ENCODE measurements at regions not wholly inside any gene's neighbourhood (a gene's known extent, or its start where the extent isn't known, plus 50 kb on each side); places are given as distances from the start of the nearest gene placed in this dataset.

GRCh38 chr4:178296669-178297068 lies 854.4 kb upstream of the AGA start:
- no peak for TF ChIP-seq GATA1 (IDR thresholded peaks at IDR 0.05; ENCODE audit: low read depth, low read length)
- TF ChIP-seq POLR2A (IDR thresholded peaks at IDR 0.05; ENCODE audit: low read length), result no peak
- DNase-seq, result no peak

GRCh38 chr4:178306565-178306964 lies 864.3 kb upstream of the AGA start:
- no peak for DNase-seq
- TF ChIP-seq POLR2A (IDR thresholded peaks at IDR 0.05; ENCODE audit: low read length), result no peak
- no peak for TF ChIP-seq GATA1 (IDR thresholded peaks at IDR 0.05; ENCODE audit: low read depth, low read length)

- DNase-seq, result no peak
- TF ChIP-seq POLR2A (IDR thresholded peaks at IDR 0.05; ENCODE audit: low read length) (no peak), GATA1 (IDR thresholded peaks at IDR 0.05; ENCODE audit: low read depth, low read length) (no peak)
Measured at GRCh38 chr4:178309890-178310289, 867.7 kb upstream of the AGA start.

GRCh38 chr4:178311997-178312396 lies 869.8 kb upstream of the AGA start:
- TF ChIP-seq GATA1 (IDR thresholded peaks at IDR 0.05; ENCODE audit: low read depth, low read length) (no peak), POLR2A (IDR thresholded peaks at IDR 0.05; ENCODE audit: low read length) (no peak)
- no peak for DNase-seq

GRCh38 chr4:178314287-178314686 lies 872.0 kb upstream of the AGA start:
- DNase-seq, result no peak
- TF ChIP-seq GATA1 (IDR thresholded peaks at IDR 0.05; ENCODE audit: low read depth, low read length), result no peak
- no peak for TF ChIP-seq POLR2A (IDR thresholded peaks at IDR 0.05; ENCODE audit: low read length)

- TF ChIP-seq POLR2A (IDR thresholded peaks at IDR 0.05; ENCODE audit: low read length) (no peak), GATA1 (IDR thresholded peaks at IDR 0.05; ENCODE audit: low read depth, low read length) (no peak)
- DNase-seq, result no peak
Measured at GRCh38 chr4:178316211-178316610, 874.0 kb upstream of the AGA start.

GRCh38 chr4:178320003-178320402 lies 877.8 kb upstream of the AGA start:
- no peak for DNase-seq
- TF ChIP-seq GATA1 (IDR thresholded peaks at IDR 0.05; ENCODE audit: low read depth, low read length) (no peak), POLR2A (IDR thresholded peaks at IDR 0.05; ENCODE audit: low read length) (no peak)

- DNase-seq, result no peak
- TF ChIP-seq POLR2A (IDR thresholded peaks at IDR 0.05; ENCODE audit: low read length) (no peak), GATA1 (IDR thresholded peaks at IDR 0.05; ENCODE audit: low read depth, low read length) (no peak)
Measured at GRCh38 chr4:178322524-178323183, 880.4 kb upstream of the AGA start.

GRCh38 chr4:178329226-178329872 lies 887.1 kb upstream of the AGA start:
- no peak for TF ChIP-seq GATA1 (IDR thresholded peaks at IDR 0.05; ENCODE audit: low read depth, low read length)
- no peak for DNase-seq

GRCh38 chr4:178333355-178333754 lies 891.1 kb upstream of the AGA start:
- no peak for DNase-seq
- TF ChIP-seq GATA1 (IDR thresholded peaks at IDR 0.05; ENCODE audit: low read depth, low read length), result no peak
- no peak for TF ChIP-seq POLR2A (IDR thresholded peaks at IDR 0.05; ENCODE audit: low read length)

- no peak for DNase-seq
- TF ChIP-seq POLR2A (IDR thresholded peaks at IDR 0.05; ENCODE audit: low read length), result no peak
- TF ChIP-seq GATA1 (IDR thresholded peaks at IDR 0.05; ENCODE audit: low read depth, low read length), result no peak
Measured at GRCh38 chr4:178339769-178340168, 897.5 kb upstream of the AGA start.

GRCh38 chr4:178340468-178340867 lies 898.2 kb upstream of the AGA start:
- no peak for TF ChIP-seq POLR2A (IDR thresholded peaks at IDR 0.05; ENCODE audit: low read length)
- no peak for TF ChIP-seq GATA1 (IDR thresholded peaks at IDR 0.05; ENCODE audit: low read depth, low read length)
- DNase-seq, result no peak

GRCh38 chr4:178344096-178344495 lies 901.9 kb upstream of the AGA start:
- DNase-seq, result no peak
- TF ChIP-seq POLR2A (IDR thresholded peaks at IDR 0.05; ENCODE audit: low read length) (no peak), GATA1 (IDR thresholded peaks at IDR 0.05; ENCODE audit: low read depth, low read length) (no peak)

GRCh38 chr4:178347111-178347510 lies 904.9 kb upstream of the AGA start:
- no peak for TF ChIP-seq GATA1 (IDR thresholded peaks at IDR 0.05; ENCODE audit: low read depth, low read length)
- no peak for TF ChIP-seq POLR2A (IDR thresholded peaks at IDR 0.05; ENCODE audit: low read length)
- no peak for DNase-seq

GRCh38 chr4:178349601-178350000 lies 907.4 kb upstream of the AGA start:
- DNase-seq, result no peak
- TF ChIP-seq GATA1 (IDR thresholded peaks at IDR 0.05; ENCODE audit: low read depth, low read length) (no peak), POLR2A (IDR thresholded peaks at IDR 0.05; ENCODE audit: low read length) (no peak)

All from erythroblast (primary cell).